AG04450 (cell line): ENCODE measurements at regions not wholly inside any gene's neighbourhood (a gene's known extent, or its start where the extent isn't known, plus 50 kb on each side); places are given as distances from the start of the nearest gene placed in this dataset.

Experiments
- CTCF ChIA-PET: fragments of 300-600, 350-600 bp; formaldehyde crosslinking; extraction: SDS; loops from one replicate; lab custom pipeline; 2022; ENCODE audit warnings: antibody characterized with exemption, inconsistent platforms; lab: Charles Lee
- POLR2A ChIA-PET: fragments of 350-600 bp; formaldehyde crosslinking; extraction: SDS; loops from one replicate; lab custom pipeline; 2021; ENCODE audit warnings: antibody characterized with exemption, inconsistent platforms; lab: Yijun Ruan, JAX
- DNase-seq: peaks from one replicate; pipeline ENCODE4 v3.0.0-alpha.2; 2011; ENCODE audit warnings: low read depth, low spot score
- H3K27ac ChIP-seq: one replicate; pipeline ENCODE4 v1.5.1; 2012; ENCODE audit warnings: low read depth, low read length, control low read depth
- H3K27me3 ChIP-seq: one replicate; pipeline ENCODE4 v1.6.0; 2012; ENCODE audit warnings: low read length; ENCODE audit not compliant: control insufficient read depth, insufficient read depth
- H3K4me3 ChIP-seq: 2 replicates; pipeline ENCODE4 v1.5.1; 2011; ENCODE audit warnings: mild to moderate bottlenecking, low read depth, low read length, control low read depth
- H3K9me3 ChIP-seq: 2 replicates; pipeline ENCODE4 v1.5.1; 2012; ENCODE audit warnings: low read length; ENCODE audit not compliant: control insufficient read depth, insufficient read depth
- TF ChIP-seq, protein P1 (sequence below): IDR thresholded peaks from 2 replicates; pipeline ENCODE4 v1.5.1; 2011; ENCODE audit warnings: low read depth, low read length, control low read depth, inconsistent platforms

DNA sequence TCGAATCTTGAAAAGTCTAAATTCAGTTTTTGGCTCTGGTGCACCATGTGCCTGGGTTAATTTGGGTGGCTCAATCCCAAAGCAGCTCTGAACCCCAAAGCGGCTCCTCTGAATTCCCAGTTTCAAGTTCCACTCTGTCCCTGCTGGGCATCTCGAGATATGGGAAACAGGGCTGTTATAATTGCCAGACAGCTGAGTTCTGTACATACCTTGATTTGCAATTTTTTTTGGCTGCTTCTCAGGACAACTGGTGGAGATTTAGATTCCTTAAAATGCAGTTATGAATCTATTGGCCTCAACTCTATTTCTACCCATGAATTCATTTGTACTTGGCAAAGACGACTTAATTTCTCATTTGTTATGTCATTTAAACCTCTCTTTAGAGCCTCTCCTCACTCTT, 808.5 kb downstream of the TLE4 start:
- H3K4me3 ChIP-seq = no peak overlapping the region
- DNase-seq = no peak
- TF ChIP-seq, protein P1, sequence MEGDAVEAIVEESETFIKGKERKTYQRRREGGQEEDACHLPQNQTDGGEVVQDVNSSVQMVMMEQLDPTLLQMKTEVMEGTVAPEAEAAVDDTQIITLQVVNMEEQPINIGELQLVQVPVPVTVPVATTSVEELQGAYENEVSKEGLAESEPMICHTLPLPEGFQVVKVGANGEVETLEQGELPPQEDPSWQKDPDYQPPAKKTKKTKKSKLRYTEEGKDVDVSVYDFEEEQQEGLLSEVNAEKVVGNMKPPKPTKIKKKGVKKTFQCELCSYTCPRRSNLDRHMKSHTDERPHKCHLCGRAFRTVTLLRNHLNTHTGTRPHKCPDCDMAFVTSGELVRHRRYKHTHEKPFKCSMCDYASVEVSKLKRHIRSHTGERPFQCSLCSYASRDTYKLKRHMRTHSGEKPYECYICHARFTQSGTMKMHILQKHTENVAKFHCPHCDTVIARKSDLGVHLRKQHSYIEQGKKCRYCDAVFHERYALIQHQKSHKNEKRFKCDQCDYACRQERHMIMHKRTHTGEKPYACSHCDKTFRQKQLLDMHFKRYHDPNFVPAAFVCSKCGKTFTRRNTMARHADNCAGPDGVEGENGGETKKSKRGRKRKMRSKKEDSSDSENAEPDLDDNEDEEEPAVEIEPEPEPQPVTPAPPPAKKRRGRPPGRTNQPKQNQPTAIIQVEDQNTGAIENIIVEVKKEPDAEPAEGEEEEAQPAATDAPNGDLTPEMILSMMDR = no peak
- ChIA-PET CTCF (no interaction called here), POLR2A (no interaction called here)
- no peak overlapping the region for H3K27ac ChIP-seq
- H3K9me3 ChIP-seq = no peaks in the 10 kb centered on the region
- H3K27me3 ChIP-seq = no peaks in the 10 kb centered on the region

DNA sequence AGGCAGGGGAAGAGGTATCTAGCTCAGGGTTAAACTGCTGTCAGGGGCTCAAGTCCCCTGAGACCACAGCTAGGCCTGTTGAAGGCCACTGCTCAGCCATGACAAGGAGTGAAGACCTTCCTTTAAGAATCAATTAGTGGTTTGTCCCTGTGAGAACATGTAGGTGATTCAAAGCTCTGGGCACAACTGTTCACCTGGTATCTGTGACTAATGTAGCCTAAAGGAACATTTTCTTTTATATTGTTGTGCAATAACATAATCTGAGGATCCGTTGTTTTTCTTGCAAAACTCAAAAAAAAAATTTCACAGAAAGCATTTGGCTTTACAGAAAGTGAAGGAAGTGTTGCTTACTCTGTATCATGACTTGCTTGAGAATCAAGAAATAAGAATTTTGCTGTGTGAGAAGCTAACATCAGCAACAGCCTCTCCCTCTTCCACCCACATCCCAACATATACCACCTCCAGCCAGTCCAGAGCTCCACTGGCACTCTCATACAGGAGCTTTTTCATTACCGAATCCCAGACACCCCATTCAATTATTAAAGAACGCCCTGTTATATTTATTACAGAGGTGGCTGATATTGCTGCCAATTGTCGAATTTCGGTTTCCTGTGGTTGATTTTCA, 807.0 kb downstream of the TLE4 start:
- POLR2A ChIA-PET = no interaction called here
- Histone ChIP-seq H3K27me3 (no peaks in the 10 kb centered on the region), H3K27ac (no peak overlapping the region), H3K4me3 (no peak overlapping the region), H3K9me3 (no peaks in the 10 kb centered on the region)
- CTCF ChIA-PET = no interaction called here
- TF ChIP-seq, protein P1 = no peak
- no peak for DNase-seq

- no peaks in the 10 kb centered on the region for H3K27me3 ChIP-seq
- ChIA-PET CTCF (no interaction called here), POLR2A (no interaction called here)
- no peak overlapping the region for H3K27ac ChIP-seq
- H3K9me3 ChIP-seq = no peaks in the 10 kb centered on the region
- no peak overlapping the region for H3K4me3 ChIP-seq
- TF ChIP-seq, protein P1 = no peak
- DNase-seq = no peak
These were observed 804.4 kb downstream of the TLE4 start for GRCh38 chr9:80376180-80376579.

DNA sequence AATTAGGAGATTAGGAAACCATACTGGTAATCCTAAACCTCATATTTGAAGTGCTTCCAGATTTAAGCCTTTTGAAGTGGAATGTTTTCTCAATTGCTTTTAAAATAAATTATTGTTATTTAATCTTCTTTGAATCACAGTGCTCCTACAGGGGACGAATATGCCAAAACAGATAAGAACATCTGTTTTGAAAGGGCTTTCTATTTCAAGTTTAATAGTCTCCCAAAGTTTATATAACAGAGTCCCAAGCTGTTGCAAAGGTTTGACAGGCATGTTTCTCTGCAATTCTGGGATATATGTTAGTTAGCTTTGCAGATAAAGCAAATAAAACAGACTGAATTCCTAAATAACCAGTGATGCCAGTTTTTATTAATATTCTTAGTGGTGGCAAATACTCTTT, 803.7 kb downstream of the TLE4 start:
- H3K4me3 ChIP-seq = no peak overlapping the region
- no peak for DNase-seq
- ChIA-PET POLR2A (no interaction called here), CTCF (interaction anchor here (0.6 kb wide), 1 partner anchor 727 kb away, joined by 3 read pairs; no protein-coding TSS in a partner anchor)
- no peak overlapping the region for H3K27ac ChIP-seq
- no peaks in the 10 kb centered on the region for H3K9me3 ChIP-seq
- no peaks in the 10 kb centered on the region for H3K27me3 ChIP-seq
- TF ChIP-seq, protein P1 = no peak

GRCh38 chr9:80369641-80370040, 797.9 kb downstream of the TLE4 start:
- H3K4me3 ChIP-seq = no peak overlapping the region
- DNase-seq = no peak
- POLR2A ChIA-PET = no interaction called here
- TF ChIP-seq, protein P1 = no peak
- no peaks in the 10 kb centered on the region for H3K9me3 ChIP-seq
- no peak overlapping the region for H3K27ac ChIP-seq
- CTCF ChIA-PET = no interaction called here
- H3K27me3 ChIP-seq = no peaks in the 10 kb centered on the region
